Nephron (organoid): ENCODE measurements at regions not wholly inside any gene's neighbourhood (a gene's known extent, or its start where the extent isn't known, plus 50 kb on each side); places are given as distances from the start of the nearest gene placed in this dataset.

Experiments
- H3K27ac Mint-ChIP-seq, 3 experiments: 2 replicates each; pipeline ENCODE4 v1.8.0; 2020; ENCODE audit warnings: mixed read lengths in 3 of 3, mild to moderate bottlenecking in 2 of 3, moderate library complexity in 1 of 3
- H3K27me3 Mint-ChIP-seq: 2 replicates; pipeline ENCODE4 v1.8.0; 2021; ENCODE audit warnings: low read depth, mild to moderate bottlenecking, moderate library complexity, mixed read lengths
- H3K36me3 Mint-ChIP-seq: 2 replicates; pipeline ENCODE4 v1.8.0; 2020; ENCODE audit warnings: low read depth, mixed read lengths
- H3K4me1 Mint-ChIP-seq: 2 replicates; pipeline ENCODE4 v1.8.0; 2020; ENCODE audit warnings: mixed read lengths
- H3K4me3 Mint-ChIP-seq, 3 experiments: 2 replicates each; pipeline ENCODE4 v1.8.0; 2020; ENCODE audit warnings: mild to moderate bottlenecking in 3 of 3, mixed read lengths in 3 of 3, moderate library complexity in 2 of 3
- H3K9me3 Mint-ChIP-seq: 2 replicates; pipeline ENCODE4 v1.8.0; 2020; ENCODE audit warnings: mixed read lengths
- TF ChIP-seq, protein P1 (sequence below), 3 experiments: fragments of 200-600 bp; sonication (generic); IDR thresholded peaks; one replicate each; pipeline ENCODE4 v1.5.0; 2021; ENCODE audit warnings: antibody characterized with exemption in 3 of 3; ENCODE audit not compliant: unreplicated experiment in 3 of 3

DNA sequence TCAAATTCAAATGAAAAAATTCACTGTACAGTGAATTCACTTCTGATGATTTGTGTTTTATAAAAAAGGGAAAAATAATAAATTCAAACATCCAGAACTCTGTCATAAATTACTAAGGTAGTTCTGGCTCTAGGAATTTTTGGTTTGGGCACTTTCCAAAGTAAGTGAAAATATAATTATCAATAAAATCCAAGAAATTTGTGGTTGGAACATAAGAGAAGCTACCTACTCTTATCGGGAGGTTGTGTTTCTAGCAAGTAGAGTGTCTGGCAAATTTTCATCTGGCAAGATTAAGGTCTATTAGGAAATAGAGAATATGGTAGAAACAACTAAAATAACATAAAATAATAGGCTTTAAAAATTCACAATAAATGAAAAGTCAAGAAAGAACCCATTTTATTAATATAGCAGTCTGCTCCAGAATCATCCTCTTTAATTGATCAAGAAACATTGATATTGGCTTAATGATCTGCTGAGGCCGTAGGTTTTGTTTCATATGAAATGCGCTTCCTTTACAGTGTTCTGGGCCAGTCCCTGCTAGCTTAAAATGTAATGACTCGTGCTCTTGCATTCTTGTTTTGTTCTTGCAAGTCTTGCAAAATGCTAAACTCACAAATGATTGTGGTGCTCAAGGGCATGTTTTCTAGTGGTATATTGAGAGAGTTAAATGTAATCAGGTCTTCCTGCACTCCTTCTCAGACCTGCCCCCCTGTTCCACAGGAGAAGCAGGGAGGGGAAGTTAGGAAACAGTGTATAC, 331.4 kb downstream of the RAPGEF2 start:
- TF ChIP-seq, protein P1, sequence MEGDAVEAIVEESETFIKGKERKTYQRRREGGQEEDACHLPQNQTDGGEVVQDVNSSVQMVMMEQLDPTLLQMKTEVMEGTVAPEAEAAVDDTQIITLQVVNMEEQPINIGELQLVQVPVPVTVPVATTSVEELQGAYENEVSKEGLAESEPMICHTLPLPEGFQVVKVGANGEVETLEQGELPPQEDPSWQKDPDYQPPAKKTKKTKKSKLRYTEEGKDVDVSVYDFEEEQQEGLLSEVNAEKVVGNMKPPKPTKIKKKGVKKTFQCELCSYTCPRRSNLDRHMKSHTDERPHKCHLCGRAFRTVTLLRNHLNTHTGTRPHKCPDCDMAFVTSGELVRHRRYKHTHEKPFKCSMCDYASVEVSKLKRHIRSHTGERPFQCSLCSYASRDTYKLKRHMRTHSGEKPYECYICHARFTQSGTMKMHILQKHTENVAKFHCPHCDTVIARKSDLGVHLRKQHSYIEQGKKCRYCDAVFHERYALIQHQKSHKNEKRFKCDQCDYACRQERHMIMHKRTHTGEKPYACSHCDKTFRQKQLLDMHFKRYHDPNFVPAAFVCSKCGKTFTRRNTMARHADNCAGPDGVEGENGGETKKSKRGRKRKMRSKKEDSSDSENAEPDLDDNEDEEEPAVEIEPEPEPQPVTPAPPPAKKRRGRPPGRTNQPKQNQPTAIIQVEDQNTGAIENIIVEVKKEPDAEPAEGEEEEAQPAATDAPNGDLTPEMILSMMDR (IDR thresholded peaks at IDR 0.05; ENCODE audit: unreplicated experiment in 3 of 3) = no peak
- Mint-ChIP-seq H3K4me1 (peaks cover 2% of the 10 kb centered on the region), H3K27ac (peak overlapping the region in 1 of 3 experiments; percentile 76), H3K9me3 (no peaks in the 10 kb centered on the region), H3K27me3 (peaks cover 3% of the 10 kb centered on the region), H3K36me3 (no peaks in the 10 kb centered on the region), H3K4me3 (no peak overlapping the region)

DNA sequence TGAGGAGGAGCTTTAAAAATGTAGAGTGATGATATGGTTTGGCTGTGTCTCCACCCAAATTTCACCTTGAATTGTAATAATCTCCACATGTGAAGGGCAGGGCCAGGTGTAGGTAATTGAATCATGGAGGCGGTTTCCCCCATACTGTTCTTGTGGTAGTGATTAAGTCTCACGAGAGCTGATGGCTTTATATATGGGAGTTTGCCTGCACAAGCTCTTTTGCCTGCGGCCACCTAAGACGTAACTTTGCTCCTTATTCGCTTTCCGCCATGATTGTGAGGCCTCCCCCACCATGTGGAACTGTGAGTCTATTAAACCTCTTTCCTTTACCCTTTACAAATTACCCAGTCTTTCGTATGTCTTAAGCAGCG, 332.0 kb downstream of the RAPGEF2 start:
- no peaks in the 10 kb centered on the region for H3K9me3 Mint-ChIP-seq
- H3K27ac Mint-ChIP-seq = peak overlapping the region in 1 of 3 experiments; percentile 76
- H3K27me3 Mint-ChIP-seq = peaks cover 3% of the 10 kb centered on the region
- TF ChIP-seq, protein P1 (IDR thresholded peaks at IDR 0.05; ENCODE audit: unreplicated experiment in 3 of 3) = no peak
- no peaks in the 10 kb centered on the region for H3K36me3 Mint-ChIP-seq
- H3K4me3 Mint-ChIP-seq = no peak overlapping the region
- no peaks in the 10 kb centered on the region for H3K4me1 Mint-ChIP-seq

DNA sequence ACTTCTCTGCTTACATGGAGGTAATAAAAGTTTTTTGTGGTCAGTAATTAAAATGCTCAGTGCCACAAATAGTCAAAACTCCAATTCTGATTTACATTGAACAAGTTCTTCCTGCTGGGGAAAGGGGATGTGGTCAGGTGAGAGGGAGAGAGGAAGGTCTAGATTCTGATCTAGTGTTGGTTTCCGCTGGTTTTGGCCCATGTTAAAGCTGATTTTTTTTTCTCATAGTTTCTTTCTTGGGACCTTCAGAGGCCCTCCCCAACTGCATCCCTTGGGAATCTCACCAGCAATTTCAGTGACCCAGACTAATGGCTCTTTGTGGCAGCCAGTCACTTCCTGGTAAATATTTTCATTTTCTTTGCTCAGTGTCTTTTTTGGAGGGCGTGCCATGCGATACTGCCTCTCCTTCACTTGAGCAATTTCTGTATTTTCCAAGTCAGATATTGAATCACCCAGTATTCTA, 332.7 kb downstream of the RAPGEF2 start:
- TF ChIP-seq, protein P1 (IDR thresholded peaks at IDR 0.05; ENCODE audit: unreplicated experiment in 3 of 3) = no peak
- Mint-ChIP-seq H3K4me1 (no peaks in the 10 kb centered on the region), H3K36me3 (no peaks in the 10 kb centered on the region)

DNA sequence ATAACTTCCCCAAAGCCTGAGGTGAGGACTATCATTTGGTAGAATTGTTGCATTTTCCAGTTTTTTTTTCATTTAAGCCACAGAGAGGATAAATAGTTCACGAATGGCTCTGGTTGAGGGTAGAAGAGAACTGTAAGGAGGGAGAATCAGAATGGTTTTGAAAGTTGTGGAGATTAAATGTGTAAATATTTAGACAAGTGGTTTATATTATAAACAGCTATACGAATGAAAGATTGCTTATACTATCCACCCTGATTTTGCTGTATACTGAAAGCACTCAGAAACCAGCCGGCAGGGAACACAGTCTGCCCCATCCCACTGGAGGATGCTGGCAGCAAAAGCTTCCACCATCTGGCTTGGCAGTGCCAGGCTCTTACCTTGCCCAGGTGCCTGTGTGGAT, 341.1 kb downstream of the RAPGEF2 start:
- Mint-ChIP-seq H3K27me3 (no peaks in the 10 kb centered on the region), H3K4me3 (no peak overlapping the region), H3K4me1 (peaks cover 4% of the 10 kb centered on the region), H3K27ac (no peak overlapping the region), H3K36me3 (no peaks in the 10 kb centered on the region), H3K9me3 (no peaks in the 10 kb centered on the region)
- TF ChIP-seq, protein P1 (IDR thresholded peaks at IDR 0.05; ENCODE audit: unreplicated experiment in 3 of 3) = no peak

More for the DNA sequence above, 332.7 kb downstream of the RAPGEF2 start:
- H3K27ac Mint-ChIP-seq = peak overlapping the region in 1 of 3 experiments; percentile 13
- H3K27me3 Mint-ChIP-seq = peaks cover 3% of the 10 kb centered on the region
- H3K4me3 Mint-ChIP-seq = no peak overlapping the region
- no peaks in the 10 kb centered on the region for H3K9me3 Mint-ChIP-seq

DNA sequence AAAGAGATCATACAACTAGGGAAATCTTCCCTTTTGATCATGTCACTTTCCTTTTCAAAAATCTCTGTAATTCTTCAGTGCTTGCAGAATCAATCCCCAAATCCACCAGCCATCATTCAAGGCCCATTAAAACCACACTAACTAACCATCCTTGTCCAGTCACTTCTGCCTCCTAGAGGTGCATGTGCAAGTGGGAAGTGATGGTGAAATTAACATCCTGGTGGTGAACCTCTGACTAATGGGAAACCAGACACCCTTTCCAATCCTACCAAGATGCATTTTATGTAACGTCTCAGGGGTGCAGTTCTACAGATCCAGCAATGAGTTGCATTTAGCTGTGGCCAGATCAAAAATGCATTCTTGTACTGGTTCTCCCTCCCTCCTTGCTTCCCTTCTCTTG, 341.8 kb downstream of the RAPGEF2 start:
- H3K4me3 Mint-ChIP-seq = no peak overlapping the region
- no peaks in the 10 kb centered on the region for H3K27me3 Mint-ChIP-seq
- H3K9me3 Mint-ChIP-seq = no peaks in the 10 kb centered on the region
- no peak overlapping the region for H3K27ac Mint-ChIP-seq
- TF ChIP-seq, protein P1 (IDR thresholded peaks at IDR 0.05; ENCODE audit: unreplicated experiment in 3 of 3) = no peak
- peaks cover 4% of the 10 kb centered on the region for H3K4me1 Mint-ChIP-seq
- no peaks in the 10 kb centered on the region for H3K36me3 Mint-ChIP-seq

DNA sequence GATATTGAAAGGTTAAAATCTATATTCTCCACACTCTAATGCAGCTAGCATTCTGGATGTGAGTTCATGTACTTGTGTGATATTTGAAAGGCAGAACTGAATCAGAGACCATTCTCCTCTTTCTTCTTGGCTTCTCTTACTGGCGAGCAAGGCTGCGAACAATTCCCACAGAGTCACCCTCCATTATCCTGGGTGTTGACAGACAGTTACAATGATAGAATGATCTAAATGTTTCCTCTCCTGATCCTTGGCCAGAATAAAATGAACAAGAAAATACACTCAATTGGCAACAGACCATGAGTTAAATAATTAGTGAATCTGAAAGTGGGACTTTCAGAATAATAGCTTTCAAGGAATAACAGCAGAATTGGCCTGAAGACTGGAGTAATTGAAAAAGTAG, 342.8 kb downstream of the RAPGEF2 start:
- peaks cover 4% of the 10 kb centered on the region for H3K4me1 Mint-ChIP-seq
- TF ChIP-seq, protein P1 (IDR thresholded peaks at IDR 0.05; ENCODE audit: unreplicated experiment in 3 of 3) = no peak
- H3K27me3 Mint-ChIP-seq = no peaks in the 10 kb centered on the region
- H3K36me3 Mint-ChIP-seq = no peaks in the 10 kb centered on the region
- H3K27ac Mint-ChIP-seq = no peak overlapping the region
- H3K9me3 Mint-ChIP-seq = no peaks in the 10 kb centered on the region
- no peak overlapping the region for H3K4me3 Mint-ChIP-seq
